ENCODE measurements at regions not wholly inside any gene's neighbourhood (a gene's known extent, or its start where the extent isn't known, plus 50 kb on each side); places are given as distances from the start of the nearest gene placed in this dataset.

- Mint-ChIP-seq H3K27ac (no peak overlapping the region), H3K4me3 (no peak overlapping the region), H3K27me3 (no peaks in the 10 kb centered on the region), H3K9me3 (ENCODE audit: low read depth) (peaks cover 8% of the 10 kb centered on the region), H3K36me3 (peaks cover 1% of the 10 kb centered on the region), H3K4me1 (no peaks in the 10 kb centered on the region)
- ATAC-seq (no peak), DNase-seq (no peak)
- CTCF ChIA-PET = no interaction called here
Measured at GRCh38 chr6:81093051-81093450, 659.4 kb downstream of the TENT5A start.

GRCh38 chr6:81088145-81088544 is 664.3 kb downstream of the TENT5A start:
- no peak overlapping the region for H3K4me3 Mint-ChIP-seq
- H3K36me3 Mint-ChIP-seq = peaks cover 1% of the 10 kb centered on the region
- ATAC-seq = no peak
- H3K27ac Mint-ChIP-seq = no peak overlapping the region
- no peaks in the 10 kb centered on the region for H3K27me3 Mint-ChIP-seq
- no peak for DNase-seq
- H3K4me1 Mint-ChIP-seq = no peaks in the 10 kb centered on the region
- CTCF ChIA-PET = no interaction called here
- H3K9me3 Mint-ChIP-seq (ENCODE audit: low read depth) = peaks cover 3% of the 10 kb centered on the region

- Mint-ChIP-seq H3K4me1 (no peaks in the 10 kb centered on the region), H3K9me3 (ENCODE audit: low read depth) (no peaks in the 10 kb centered on the region), H3K27me3 (no peaks in the 10 kb centered on the region), H3K4me3 (no peak overlapping the region), H3K36me3 (no peaks in the 10 kb centered on the region), H3K27ac (no peak overlapping the region)
- CTCF ChIA-PET = no interaction called here
- DNase-seq (no peak), ATAC-seq (no peak)
Measured at GRCh38 chr6:81086991-81087390, 665.5 kb downstream of the TENT5A start.

- no peaks in the 10 kb centered on the region for H3K9me3 Mint-ChIP-seq (ENCODE audit: low read depth)
- H3K27me3 Mint-ChIP-seq = no peaks in the 10 kb centered on the region
- DNase-seq = no peak
- no peaks in the 10 kb centered on the region for H3K36me3 Mint-ChIP-seq
- H3K4me1 Mint-ChIP-seq = no peaks in the 10 kb centered on the region
- no peak overlapping the region for H3K27ac Mint-ChIP-seq
- ATAC-seq = no peak
- H3K4me3 Mint-ChIP-seq = no peak overlapping the region
- CTCF ChIA-PET = no interaction called here
Measured at GRCh38 chr6:81085431-81085790, 667.1 kb downstream of the TENT5A start.

GRCh38 chr6:81084776-81085430 is 667.6 kb downstream of the TENT5A start:
- CTCF ChIA-PET = no interaction called here
- Mint-ChIP-seq H3K27me3 (no peaks in the 10 kb centered on the region), H3K9me3 (ENCODE audit: low read depth) (no peaks in the 10 kb centered on the region), H3K27ac (no peak overlapping the region), H3K4me3 (no peak overlapping the region), H3K36me3 (no peaks in the 10 kb centered on the region), H3K4me1 (no peaks in the 10 kb centered on the region)
- DNase-seq = no peak
- ATAC-seq = no peak

GRCh38 chr6:81075974-81076373 is 676.5 kb downstream of the TENT5A start:
- no peak overlapping the region for H3K27ac Mint-ChIP-seq
- H3K4me1 Mint-ChIP-seq = no peaks in the 10 kb centered on the region
- DNase-seq (no peak), ATAC-seq (no peak)
- H3K4me3 Mint-ChIP-seq = no peak overlapping the region
- H3K27me3 Mint-ChIP-seq = no peaks in the 10 kb centered on the region
- H3K9me3 Mint-ChIP-seq (ENCODE audit: low read depth) = peaks cover 5% of the 10 kb centered on the region
- no peaks in the 10 kb centered on the region for H3K36me3 Mint-ChIP-seq
- CTCF ChIA-PET = no interaction called here

- no peak for DNase-seq
- no peak overlapping the region for H3K4me3 Mint-ChIP-seq
- H3K27me3 Mint-ChIP-seq = no peaks in the 10 kb centered on the region
- CTCF ChIA-PET = no interaction called here
- no peaks in the 10 kb centered on the region for H3K4me1 Mint-ChIP-seq
- H3K9me3 Mint-ChIP-seq (ENCODE audit: low read depth) = peaks cover 8% of the 10 kb centered on the region
- H3K36me3 Mint-ChIP-seq = no peaks in the 10 kb centered on the region
- H3K27ac Mint-ChIP-seq = no peak overlapping the region
- ATAC-seq = no peak
Measured at GRCh38 chr6:81073318-81073717, 679.2 kb downstream of the TENT5A start.

- CTCF ChIA-PET = no interaction called here
- Mint-ChIP-seq H3K27ac (no peak overlapping the region), H3K9me3 (ENCODE audit: low read depth) (peaks cover 8% of the 10 kb centered on the region), H3K27me3 (no peaks in the 10 kb centered on the region), H3K4me1 (no peaks in the 10 kb centered on the region), H3K4me3 (no peak overlapping the region), H3K36me3 (no peaks in the 10 kb centered on the region)
- no peak for DNase-seq
- ATAC-seq = no peak
Measured at GRCh38 chr6:81071121-81071520, 681.4 kb downstream of the TENT5A start.

- no peak overlapping the region for H3K4me3 Mint-ChIP-seq
- H3K27me3 Mint-ChIP-seq = no peaks in the 10 kb centered on the region
- CTCF ChIA-PET = no interaction called here
- peaks cover 9% of the 10 kb centered on the region for H3K9me3 Mint-ChIP-seq (ENCODE audit: low read depth)
- no peaks in the 10 kb centered on the region for H3K4me1 Mint-ChIP-seq
- ATAC-seq = no peak
- no peaks in the 10 kb centered on the region for H3K36me3 Mint-ChIP-seq
- no peak overlapping the region for H3K27ac Mint-ChIP-seq
- DNase-seq = no peak
Measured at GRCh38 chr6:81067057-81067456, 685.4 kb downstream of the TENT5A start.

- CTCF ChIA-PET = interaction anchor here (0.9 kb wide), 1 partner anchor 26 kb away, joined by 3 read pairs; no protein-coding TSS in a partner anchor
- Mint-ChIP-seq H3K4me3 (no peak overlapping the region), H3K36me3 (no peaks in the 10 kb centered on the region), H3K9me3 (ENCODE audit: low read depth) (peaks cover 3% of the 10 kb centered on the region), H3K27me3 (no peaks in the 10 kb centered on the region), H3K4me1 (no peaks in the 10 kb centered on the region), H3K27ac (no peak overlapping the region)
- DNase-seq (no peak), ATAC-seq (no peak)
Measured at GRCh38 chr6:81063891-81064290, 688.6 kb downstream of the TENT5A start.

GRCh38 chr6:81054036-81054435 is 698.4 kb downstream of the TENT5A start:
- Mint-ChIP-seq H3K27ac (no peak overlapping the region), H3K27me3 (no peaks in the 10 kb centered on the region), H3K9me3 (ENCODE audit: low read depth) (peaks cover 5% of the 10 kb centered on the region), H3K4me3 (no peak overlapping the region), H3K4me1 (no peaks in the 10 kb centered on the region), H3K36me3 (no peaks in the 10 kb centered on the region)
- ATAC-seq = no peak
- CTCF ChIA-PET = no interaction called here
- DNase-seq = no peak

GRCh38 chr6:81051952-81052351 is 700.5 kb downstream of the TENT5A start:
- CTCF ChIA-PET = interaction anchor here (0.6 kb wide), 1 partner anchor 169 kb away, joined by 3 read pairs; no protein-coding TSS in a partner anchor
- DNase-seq (no peak), ATAC-seq (no peak)
- Mint-ChIP-seq H3K4me1 (no peaks in the 10 kb centered on the region), H3K27me3 (no peaks in the 10 kb centered on the region), H3K4me3 (no peak overlapping the region), H3K9me3 (ENCODE audit: low read depth) (peaks cover under 1% of the 10 kb centered on the region), H3K27ac (no peak overlapping the region), H3K36me3 (no peaks in the 10 kb centered on the region)

GRCh38 chr6:81049425-81050042 is 702.9 kb downstream of the TENT5A start:
- no peak overlapping the region for H3K4me3 Mint-ChIP-seq
- no peaks in the 10 kb centered on the region for H3K27me3 Mint-ChIP-seq
- H3K4me1 Mint-ChIP-seq = no peaks in the 10 kb centered on the region
- DNase-seq (no peak), ATAC-seq (no peak)
- peaks cover 3% of the 10 kb centered on the region for H3K9me3 Mint-ChIP-seq (ENCODE audit: low read depth)
- no peak overlapping the region for H3K27ac Mint-ChIP-seq
- no peaks in the 10 kb centered on the region for H3K36me3 Mint-ChIP-seq
- CTCF ChIA-PET = no interaction called here

- Mint-ChIP-seq H3K9me3 (ENCODE audit: low read depth) (peaks cover 11% of the 10 kb centered on the region), H3K27ac (no peak overlapping the region), H3K4me1 (no peaks in the 10 kb centered on the region), H3K36me3 (no peaks in the 10 kb centered on the region), H3K4me3 (no peak overlapping the region), H3K27me3 (no peaks in the 10 kb centered on the region)
- CTCF ChIA-PET = no interaction called here
- ATAC-seq (no peak), DNase-seq (no peak)
Measured at GRCh38 chr6:81031416-81031815, 721.1 kb downstream of the TENT5A start.

Measured in activated CD8-positive, alpha-beta memory T cell treated with anti-CD3 and anti-CD28 coated beads, Interleukin-2, amount 10 ng/mL, durations not matched to agents 7 days and 5 days (primary cell).